HFF-Myc (cell line): ENCODE measurements at regions not wholly inside any gene's neighbourhood (a gene's known extent, or its start where the extent isn't known, plus 50 kb on each side); places are given as distances from the start of the nearest gene placed in this dataset.
"Not testable (repeated sequence)": the region's sequence is repeated elsewhere in the genome, so short reads cannot be mapped to it uniquely, and the experiment has no call there.

Source experiments
- DNase-seq: peaks from one replicate; pipeline ENCODE4 v3.0.0-alpha.2; 2011; ENCODE audit warnings: low read depth; ENCODE audit errors: extremely low read depth
- H3K4me3 ChIP-seq: replicated peaks from 2 replicates; pipeline ENCODE4 v1.5.1; 2011; ENCODE audit warnings: low read depth, mild to moderate bottlenecking, control low read depth, low read length
- CTCF ChIP-seq: IDR thresholded peaks from 2 replicates; pipeline ENCODE4 v1.5.1; 2012; ENCODE audit warnings: mild to moderate bottlenecking, low read depth, low read length, control low read depth; ENCODE audit errors: missing control alignments

GRCh38 chr11:122202161-122202950 lies 86.3 kb upstream of the BLID start:
- no peak for DNase-seq
- TF ChIP-seq CTCF: no peak
- H3K4me3 ChIP-seq: peak overlapping the region; percentile 47

- TF ChIP-seq CTCF: no peak
- DNase-seq: no peak
- peak overlapping the region; percentile 47 for H3K4me3 ChIP-seq
These were observed 85.1 kb upstream of the BLID start for GRCh38 chr11:122201106-122201505.

GRCh38 chr11:122199661-122200060 lies 83.6 kb upstream of the BLID start:
- TF ChIP-seq CTCF: no peak
- H3K4me3 ChIP-seq: no peak overlapping the region
- DNase-seq: no peak

GRCh38 chr11:122198291-122198983 lies 82.4 kb upstream of the BLID start:
- H3K4me3 ChIP-seq: no peak overlapping the region
- TF ChIP-seq CTCF: no peak
- DNase-seq: no peak

GRCh38 chr11:122197066-122197987 lies 81.3 kb upstream of the BLID start:
- H3K4me3 ChIP-seq: no peak overlapping the region
- peak; percentile 98 for DNase-seq
- no peak for TF ChIP-seq CTCF

- no peak for TF ChIP-seq CTCF
- no peak for DNase-seq
- no peak overlapping the region for H3K4me3 ChIP-seq
These were observed 79.8 kb upstream of the BLID start for GRCh38 chr11:122195790-122196189.

GRCh38 chr11:122193881-122194480 lies 78.0 kb upstream of the BLID start:
- DNase-seq, H3K4me3 ChIP-seq: not testable (repeated sequence)
